WTC11 (cell line): ENCODE measurements at regions not wholly inside any gene's neighbourhood (a gene's known extent, or its start where the extent isn't known, plus 50 kb on each side); places are given as distances from the start of the nearest gene placed in this dataset.
A peak's percentile ranks its signal among the peaks of the same experiment; 100 is the strongest.

Experiments used
- ATAC-seq: fragments of 200-7000 bp; cut with Tn5 transposase; 2 replicates; pipeline ENCODE4 v1.10.0; 2021; ENCODE audit warnings: mild to moderate bottlenecking, moderate library complexity
- CTCF ChIA-PET: fragments of 300-600 bp; sonication (Branson Sonifier 250); formaldehyde crosslinking; loops from one replicate; lab custom pipeline; 2021; ENCODE audit warnings: antibody characterized with exemption; lab: Charles Lee
- POLR2A ChIA-PET: fragments of 350-600 bp; sonication (Branson Sonifier 250); formaldehyde crosslinking; loops from one replicate; lab custom pipeline; 2021; ENCODE audit warnings: antibody characterized with exemption; lab: Charles Lee
- DNase-seq: peaks from one replicate; pipeline ENCODE4 v3.0.0; 2021; ENCODE audit warnings: low spot score
- H3K27ac Mint-ChIP-seq: 2 replicates; pipeline ENCODE4 v1.8.0; 2021; ENCODE audit warnings: mixed read lengths
- H3K27me3 Mint-ChIP-seq: 2 replicates; pipeline ENCODE4 v1.8.0; 2021; ENCODE audit warnings: low read depth, mild to moderate bottlenecking, moderate library complexity, mixed read lengths
- H3K36me3 Mint-ChIP-seq: 2 replicates; pipeline ENCODE4 v1.8.0; 2021; ENCODE audit warnings: mixed read lengths
- H3K4me1 Mint-ChIP-seq: 2 replicates; pipeline ENCODE4 v1.8.0; 2022; ENCODE audit warnings: mixed read lengths
- H3K4me3 Mint-ChIP-seq: 2 replicates; pipeline ENCODE4 v1.8.0; 2021; ENCODE audit warnings: mild to moderate bottlenecking, moderate library complexity, mixed read lengths
- H3K9me3 Mint-ChIP-seq: 2 replicates; pipeline ENCODE4 v1.8.0; 2021; ENCODE audit warnings: mixed read lengths
- MXD4 ChIP-seq: fragments of 250-450 bp; sonication (Bioruptor Pico); IDR thresholded peaks from 2 replicates; pipeline ENCODE4 v1.8.0; 2021; ENCODE audit warnings: mild to moderate bottlenecking, moderate library complexity, borderline replicate concordance
- NFYB ChIP-seq: sonication (generic); formaldehyde crosslinking; conservative IDR thresholded peaks from 2 replicates; pipeline ENCODE4 v1.8.0; 2022; ENCODE audit warnings: low read depth, missing genetic modification reagents
- NR1H2 ChIP-seq: sonication (generic); formaldehyde crosslinking; IDR thresholded peaks from 2 replicates; pipeline ENCODE4 v1.9.0; 2021; ENCODE audit warnings: mild to moderate bottlenecking, moderate library complexity, missing genetic modification reagents
- RORB ChIP-seq: fragments of 250-450 bp; sonication (Bioruptor Pico); IDR thresholded peaks from 2 replicates; pipeline ENCODE4 v1.9.0; 2021; ENCODE audit warnings: mild to moderate bottlenecking
- SMAD4 ChIP-seq: sonication (generic); formaldehyde crosslinking; IDR thresholded peaks from 2 replicates; pipeline ENCODE4 v1.8.0; 2022; ENCODE audit warnings: mild to moderate bottlenecking, missing genetic modification reagents
- TCF7 ChIP-seq: sonication (generic); formaldehyde crosslinking; IDR thresholded peaks from 2 replicates; pipeline ENCODE4 v1.8.0; 2022; ENCODE audit warnings: mild to moderate bottlenecking, low read depth, missing genetic modification reagents, moderate library complexity
- TEAD1 ChIP-seq: sonication (generic); formaldehyde crosslinking; IDR thresholded peaks from 2 replicates; pipeline ENCODE4 v1.8.0; 2022; ENCODE audit warnings: mild to moderate bottlenecking, missing genetic modification reagents
- TP53 ChIP-seq: sonication (generic); formaldehyde crosslinking; IDR thresholded peaks from 2 replicates; pipeline ENCODE4 v1.8.1; 2023; ENCODE audit warnings: mild to moderate bottlenecking, missing genetic modification reagents
- ZNF219 ChIP-seq: sonication (generic); formaldehyde crosslinking; IDR thresholded peaks from 2 replicates; pipeline ENCODE4 v1.8.0; 2023; ENCODE audit warnings: missing genetic modification reagents, mild to moderate bottlenecking, borderline replicate concordance
- ZNF232 ChIP-seq: sonication (generic); formaldehyde crosslinking; IDR thresholded peaks from 2 replicates; pipeline ENCODE4 v1.8.0; 2022; ENCODE audit warnings: mild to moderate bottlenecking, missing genetic modification reagents
- ZNF317 ChIP-seq: sonication (generic); formaldehyde crosslinking; IDR thresholded peaks from 2 replicates; pipeline ENCODE4 v1.8.1; 2023; ENCODE audit warnings: low read depth, mild to moderate bottlenecking, moderate library complexity, missing genetic modification reagents, borderline replicate concordance
- ZNF671 ChIP-seq: fragments of 250-450 bp; sonication (Bioruptor Pico); IDR thresholded peaks from 2 replicates; pipeline ENCODE4 v1.8.0; 2021; ENCODE audit warnings: mild to moderate bottlenecking
- TF ChIP-seq, protein P1 (sequence below): sonication (generic); formaldehyde crosslinking; IDR thresholded peaks from 2 replicates; pipeline ENCODE4 v1.8.1; 2022; ENCODE audit warnings: missing genetic modification reagents, borderline replicate concordance
- TF ChIP-seq, protein P2 (sequence below): sonication (generic); formaldehyde crosslinking; IDR thresholded peaks from 2 replicates; pipeline ENCODE4 v1.8.1; 2022; ENCODE audit warnings: mild to moderate bottlenecking, moderate library complexity, missing genetic modification reagents
- TF ChIP-seq, protein P3 (sequence below): sonication (generic); formaldehyde crosslinking; IDR thresholded peaks from 2 replicates; pipeline ENCODE4 v1.8.0; 2022; ENCODE audit warnings: mild to moderate bottlenecking, missing genetic modification reagents
- TF ChIP-seq, protein P4 (sequence below): fragments of 250-450 bp; sonication (Bioruptor Pico); IDR thresholded peaks from 2 replicates; pipeline ENCODE4 v1.8.0; 2021; ENCODE audit warnings: mild to moderate bottlenecking
- TF ChIP-seq, protein P5 (sequence below): sonication (generic); formaldehyde crosslinking; IDR thresholded peaks from 2 replicates; pipeline ENCODE4 v1.8.1; 2023; ENCODE audit warnings: mild to moderate bottlenecking, missing genetic modification reagents, moderate library complexity
- TF ChIP-seq, protein P6 (sequence below): sonication (generic); formaldehyde crosslinking; IDR thresholded peaks from 2 replicates; pipeline ENCODE4 v1.8.1; 2022; ENCODE audit warnings: low read depth, mild to moderate bottlenecking, moderate library complexity, missing genetic modification reagents, borderline replicate concordance
- TF ChIP-seq, protein P7 (sequence below): fragments of 250-450 bp; sonication (Bioruptor Pico); IDR thresholded peaks from 2 replicates; pipeline ENCODE4 v1.9.0; 2021; ENCODE audit warnings: moderate library complexity, mild to moderate bottlenecking, inconsistent platforms, borderline replicate concordance
- TF ChIP-seq, protein P8 (sequence below): sonication (generic); formaldehyde crosslinking; IDR thresholded peaks from 2 replicates; pipeline ENCODE4 v1.8.0; 2023; ENCODE audit warnings: missing genetic modification reagents, mild to moderate bottlenecking, borderline replicate concordance

DNA sequence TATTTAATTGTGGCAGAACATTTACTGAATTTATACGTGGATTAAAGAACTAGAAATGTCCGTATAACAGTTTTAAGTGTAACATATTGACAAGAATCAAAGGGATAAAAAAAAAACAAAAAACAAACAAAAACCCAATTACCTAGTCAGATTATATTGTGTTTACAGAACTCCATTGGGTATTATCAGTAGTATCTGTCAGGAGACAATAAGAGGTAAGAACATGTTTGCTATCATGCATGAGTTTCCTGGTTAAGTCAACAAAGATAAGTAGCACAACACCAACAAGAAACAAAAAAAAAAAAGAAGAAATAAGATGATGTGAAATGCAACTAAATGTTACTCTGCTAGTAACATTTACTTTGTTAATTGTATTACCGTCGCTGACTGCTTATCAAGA, 570.6 kb downstream of the ZBBX start:
- DNase-seq = no peak
- Mint-ChIP-seq H3K27me3 (no peaks in the 10 kb centered on the region; the same call in 1 of the 2 replicates), H3K27ac (no peak overlapping the region), H3K36me3 (peaks cover 7% of the 10 kb centered on the region; the same call in 1 of the 2 replicates), H3K4me1 (no peaks in the 10 kb centered on the region), H3K9me3 (peaks cover 23% of the 10 kb centered on the region), H3K4me3 (no peak overlapping the region)
- ChIA-PET POLR2A (no interaction called here), CTCF (no interaction called here)
- no peak for ATAC-seq
- TF ChIP-seq, protein P1, sequence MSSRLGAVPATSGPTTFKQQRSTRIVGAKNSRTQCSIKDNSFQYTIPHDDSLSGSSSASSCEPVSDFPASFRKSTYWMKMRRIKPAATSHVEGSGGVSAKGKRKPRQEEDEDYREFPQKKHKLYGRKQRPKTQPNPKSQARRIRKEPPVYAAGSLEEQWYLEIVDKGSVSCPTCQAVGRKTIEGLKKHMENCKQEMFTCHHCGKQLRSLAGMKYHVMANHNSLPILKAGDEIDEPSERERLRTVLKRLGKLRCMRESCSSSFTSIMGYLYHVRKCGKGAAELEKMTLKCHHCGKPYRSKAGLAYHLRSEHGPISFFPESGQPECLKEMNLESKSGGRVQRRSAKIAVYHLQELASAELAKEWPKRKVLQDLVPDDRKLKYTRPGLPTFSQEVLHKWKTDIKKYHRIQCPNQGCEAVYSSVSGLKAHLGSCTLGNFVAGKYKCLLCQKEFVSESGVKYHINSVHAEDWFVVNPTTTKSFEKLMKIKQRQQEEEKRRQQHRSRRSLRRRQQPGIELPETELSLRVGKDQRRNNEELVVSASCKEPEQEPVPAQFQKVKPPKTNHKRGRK = no peak
- TF ChIP-seq ZNF219 (CRISPR knock-in tag) (no peak), RORB (CRISPR knock-in tag) (peak; percentile 54; the same call in 1 of the 2 replicates), TEAD1 (CRISPR knock-in tag) (no peak), SMAD4 (no peak), TCF7 (CRISPR knock-in tag) (no peak)
- TF ChIP-seq, protein P2, sequence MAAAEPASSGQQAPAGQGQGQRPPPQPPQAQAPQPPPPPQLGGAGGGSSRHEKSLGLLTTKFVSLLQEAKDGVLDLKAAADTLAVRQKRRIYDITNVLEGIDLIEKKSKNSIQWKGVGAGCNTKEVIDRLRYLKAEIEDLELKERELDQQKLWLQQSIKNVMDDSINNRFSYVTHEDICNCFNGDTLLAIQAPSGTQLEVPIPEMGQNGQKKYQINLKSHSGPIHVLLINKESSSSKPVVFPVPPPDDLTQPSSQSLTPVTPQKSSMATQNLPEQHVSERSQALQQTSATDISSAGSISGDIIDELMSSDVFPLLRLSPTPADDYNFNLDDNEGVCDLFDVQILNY (CRISPR knock-in tag) = no peak

DNA sequence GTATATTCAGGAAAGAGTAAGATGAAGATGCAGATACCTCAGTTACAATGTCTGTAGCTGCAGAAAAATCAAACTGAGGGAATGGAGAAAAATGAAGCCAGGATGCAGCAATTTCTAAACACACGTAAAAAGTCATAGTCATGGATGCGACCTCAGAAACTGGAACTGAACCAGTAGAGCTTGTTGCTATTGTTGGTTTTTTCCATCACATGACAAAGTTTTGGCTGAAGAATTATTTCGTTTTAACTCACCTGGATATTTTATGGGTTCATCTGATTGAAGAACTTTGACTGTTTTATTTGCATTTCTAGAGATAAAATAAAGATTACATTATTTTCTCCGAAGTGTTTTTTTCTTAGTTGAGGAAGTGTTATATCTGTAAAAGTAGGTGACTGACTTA, 591.2 kb downstream of the ZBBX start:
- Mint-ChIP-seq H3K27ac (no peak overlapping the region), H3K36me3 (no peaks in the 10 kb centered on the region), H3K27me3 (no peaks in the 10 kb centered on the region), H3K4me1 (no peaks in the 10 kb centered on the region), H3K9me3 (no peaks in the 10 kb centered on the region), H3K4me3 (no peak overlapping the region)
- ChIA-PET POLR2A (no interaction called here), CTCF (no interaction called here)
- DNase-seq = no peak
- no peak for ATAC-seq
- TF ChIP-seq RORB (CRISPR knock-in tag) = no peak
- TF ChIP-seq, protein P3, sequence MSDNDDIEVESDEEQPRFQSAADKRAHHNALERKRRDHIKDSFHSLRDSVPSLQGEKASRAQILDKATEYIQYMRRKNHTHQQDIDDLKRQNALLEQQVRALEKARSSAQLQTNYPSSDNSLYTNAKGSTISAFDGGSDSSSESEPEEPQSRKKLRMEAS (CRISPR knock-in tag) = no peak
- no peak for TF ChIP-seq ZNF317 (CRISPR knock-in tag)
- no peak for TF ChIP-seq ZNF671
- TF ChIP-seq, protein P4, sequence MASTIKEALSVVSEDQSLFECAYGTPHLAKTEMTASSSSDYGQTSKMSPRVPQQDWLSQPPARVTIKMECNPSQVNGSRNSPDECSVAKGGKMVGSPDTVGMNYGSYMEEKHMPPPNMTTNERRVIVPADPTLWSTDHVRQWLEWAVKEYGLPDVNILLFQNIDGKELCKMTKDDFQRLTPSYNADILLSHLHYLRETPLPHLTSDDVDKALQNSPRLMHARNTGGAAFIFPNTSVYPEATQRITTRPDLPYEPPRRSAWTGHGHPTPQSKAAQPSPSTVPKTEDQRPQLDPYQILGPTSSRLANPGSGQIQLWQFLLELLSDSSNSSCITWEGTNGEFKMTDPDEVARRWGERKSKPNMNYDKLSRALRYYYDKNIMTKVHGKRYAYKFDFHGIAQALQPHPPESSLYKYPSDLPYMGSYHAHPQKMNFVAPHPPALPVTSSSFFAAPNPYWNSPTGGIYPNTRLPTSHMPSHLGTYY (CRISPR knock-in tag) = no peak
- no peak for TF ChIP-seq TP53
- no peak for TF ChIP-seq NFYB (CRISPR knock-in tag)
- TF ChIP-seq MXD4 (CRISPR knock-in tag) = no peak
- TF ChIP-seq, protein P5, sequence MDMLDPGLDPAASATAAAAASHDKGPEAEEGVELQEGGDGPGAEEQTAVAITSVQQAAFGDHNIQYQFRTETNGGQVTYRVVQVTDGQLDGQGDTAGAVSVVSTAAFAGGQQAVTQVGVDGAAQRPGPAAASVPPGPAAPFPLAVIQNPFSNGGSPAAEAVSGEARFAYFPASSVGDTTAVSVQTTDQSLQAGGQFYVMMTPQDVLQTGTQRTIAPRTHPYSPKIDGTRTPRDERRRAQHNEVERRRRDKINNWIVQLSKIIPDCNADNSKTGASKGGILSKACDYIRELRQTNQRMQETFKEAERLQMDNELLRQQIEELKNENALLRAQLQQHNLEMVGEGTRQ (CRISPR knock-in tag) = no peak
- TF ChIP-seq, protein P6, sequence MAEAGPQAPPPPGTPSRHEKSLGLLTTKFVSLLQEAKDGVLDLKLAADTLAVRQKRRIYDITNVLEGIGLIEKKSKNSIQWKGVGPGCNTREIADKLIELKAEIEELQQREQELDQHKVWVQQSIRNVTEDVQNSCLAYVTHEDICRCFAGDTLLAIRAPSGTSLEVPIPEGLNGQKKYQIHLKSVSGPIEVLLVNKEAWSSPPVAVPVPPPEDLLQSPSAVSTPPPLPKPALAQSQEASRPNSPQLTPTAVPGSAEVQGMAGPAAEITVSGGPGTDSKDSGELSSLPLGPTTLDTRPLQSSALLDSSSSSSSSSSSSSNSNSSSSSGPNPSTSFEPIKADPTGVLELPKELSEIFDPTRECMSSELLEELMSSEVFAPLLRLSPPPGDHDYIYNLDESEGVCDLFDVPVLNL = no peak
- no peak for TF ChIP-seq TEAD1 (CRISPR knock-in tag)
- TF ChIP-seq, protein P1 = no peak
- no peak for TF ChIP-seq ZNF232 (CRISPR knock-in tag)
- TF ChIP-seq, protein P7, sequence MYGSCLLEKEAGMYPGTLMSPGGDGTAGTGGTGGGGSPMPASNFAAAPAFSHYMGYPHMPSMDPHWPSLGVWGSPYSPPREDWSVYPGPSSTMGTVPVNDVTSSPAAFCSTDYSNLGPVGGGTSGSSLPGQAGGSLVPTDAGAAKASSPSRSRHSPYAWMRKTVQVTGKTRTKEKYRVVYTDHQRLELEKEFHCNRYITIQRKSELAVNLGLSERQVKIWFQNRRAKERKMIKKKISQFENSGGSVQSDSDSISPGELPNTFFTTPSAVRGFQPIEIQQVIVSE = no peak
- TF ChIP-seq NR1H2 (CRISPR knock-in tag) = no peak
- TF ChIP-seq, protein P8, sequence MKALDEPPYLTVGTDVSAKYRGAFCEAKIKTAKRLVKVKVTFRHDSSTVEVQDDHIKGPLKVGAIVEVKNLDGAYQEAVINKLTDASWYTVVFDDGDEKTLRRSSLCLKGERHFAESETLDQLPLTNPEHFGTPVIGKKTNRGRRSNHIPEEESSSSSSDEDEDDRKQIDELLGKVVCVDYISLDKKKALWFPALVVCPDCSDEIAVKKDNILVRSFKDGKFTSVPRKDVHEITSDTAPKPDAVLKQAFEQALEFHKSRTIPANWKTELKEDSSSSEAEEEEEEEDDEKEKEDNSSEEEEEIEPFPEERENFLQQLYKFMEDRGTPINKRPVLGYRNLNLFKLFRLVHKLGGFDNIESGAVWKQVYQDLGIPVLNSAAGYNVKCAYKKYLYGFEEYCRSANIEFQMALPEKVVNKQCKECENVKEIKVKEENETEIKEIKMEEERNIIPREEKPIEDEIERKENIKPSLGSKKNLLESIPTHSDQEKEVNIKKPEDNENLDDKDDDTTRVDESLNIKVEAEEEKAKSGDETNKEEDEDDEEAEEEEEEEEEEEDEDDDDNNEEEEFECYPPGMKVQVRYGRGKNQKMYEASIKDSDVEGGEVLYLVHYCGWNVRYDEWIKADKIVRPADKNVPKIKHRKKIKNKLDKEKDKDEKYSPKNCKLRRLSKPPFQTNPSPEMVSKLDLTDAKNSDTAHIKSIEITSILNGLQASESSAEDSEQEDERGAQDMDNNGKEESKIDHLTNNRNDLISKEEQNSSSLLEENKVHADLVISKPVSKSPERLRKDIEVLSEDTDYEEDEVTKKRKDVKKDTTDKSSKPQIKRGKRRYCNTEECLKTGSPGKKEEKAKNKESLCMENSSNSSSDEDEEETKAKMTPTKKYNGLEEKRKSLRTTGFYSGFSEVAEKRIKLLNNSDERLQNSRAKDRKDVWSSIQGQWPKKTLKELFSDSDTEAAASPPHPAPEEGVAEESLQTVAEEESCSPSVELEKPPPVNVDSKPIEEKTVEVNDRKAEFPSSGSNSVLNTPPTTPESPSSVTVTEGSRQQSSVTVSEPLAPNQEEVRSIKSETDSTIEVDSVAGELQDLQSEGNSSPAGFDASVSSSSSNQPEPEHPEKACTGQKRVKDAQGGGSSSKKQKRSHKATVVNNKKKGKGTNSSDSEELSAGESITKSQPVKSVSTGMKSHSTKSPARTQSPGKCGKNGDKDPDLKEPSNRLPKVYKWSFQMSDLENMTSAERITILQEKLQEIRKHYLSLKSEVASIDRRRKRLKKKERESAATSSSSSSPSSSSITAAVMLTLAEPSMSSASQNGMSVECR (CRISPR knock-in tag) = no peak
